GM21381 (cell line): ENCODE measurements at regions not wholly inside any gene's neighbourhood (a gene's known extent, or its start where the extent isn't known, plus 50 kb on each side); places are given as distances from the start of the nearest gene placed in this dataset.

ENCODE experiments used
- ATAC-seq: cut with Tn5 transposase; IDR thresholded peaks from one replicate; pipeline ENCODE4 v1.9.1; 2021; ENCODE audit warnings: mild to moderate bottlenecking, moderate library complexity; ENCODE audit not compliant: unreplicated experiment

GRCh38 chr7:84446991-84447480 is 252.4 kb upstream of the SEMA3A start:
- no peak for ATAC-seq

DNA sequence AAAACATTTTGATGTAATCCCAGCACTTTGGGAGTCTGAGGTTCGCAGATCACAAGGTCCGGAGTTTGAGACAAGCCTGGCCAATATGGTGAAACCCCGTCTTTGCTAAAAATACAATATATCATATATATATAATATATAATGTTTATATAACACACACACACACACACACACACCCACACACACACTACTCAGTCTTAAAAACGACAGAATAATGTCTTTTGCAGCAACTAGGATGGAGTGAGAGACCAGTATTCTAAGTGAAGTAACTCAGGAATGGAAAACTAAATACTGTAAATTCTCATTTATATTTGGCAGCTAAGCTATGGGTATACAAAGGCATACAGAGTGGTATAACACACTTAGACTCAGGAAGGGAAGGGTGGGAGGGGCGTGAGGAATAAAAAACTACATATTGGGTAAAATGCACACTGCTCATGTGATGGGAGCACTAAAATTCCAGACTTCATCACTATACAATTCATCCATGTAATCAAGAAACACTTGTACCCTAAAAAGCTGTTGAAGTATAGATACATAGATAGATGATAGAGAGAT is 231.2 kb upstream of the SEMA3A start:
- no peak for ATAC-seq

- ATAC-seq, result no peak
Measured at GRCh38 chr7:84422790-84423189, 228.2 kb upstream of the SEMA3A start.

DNA sequence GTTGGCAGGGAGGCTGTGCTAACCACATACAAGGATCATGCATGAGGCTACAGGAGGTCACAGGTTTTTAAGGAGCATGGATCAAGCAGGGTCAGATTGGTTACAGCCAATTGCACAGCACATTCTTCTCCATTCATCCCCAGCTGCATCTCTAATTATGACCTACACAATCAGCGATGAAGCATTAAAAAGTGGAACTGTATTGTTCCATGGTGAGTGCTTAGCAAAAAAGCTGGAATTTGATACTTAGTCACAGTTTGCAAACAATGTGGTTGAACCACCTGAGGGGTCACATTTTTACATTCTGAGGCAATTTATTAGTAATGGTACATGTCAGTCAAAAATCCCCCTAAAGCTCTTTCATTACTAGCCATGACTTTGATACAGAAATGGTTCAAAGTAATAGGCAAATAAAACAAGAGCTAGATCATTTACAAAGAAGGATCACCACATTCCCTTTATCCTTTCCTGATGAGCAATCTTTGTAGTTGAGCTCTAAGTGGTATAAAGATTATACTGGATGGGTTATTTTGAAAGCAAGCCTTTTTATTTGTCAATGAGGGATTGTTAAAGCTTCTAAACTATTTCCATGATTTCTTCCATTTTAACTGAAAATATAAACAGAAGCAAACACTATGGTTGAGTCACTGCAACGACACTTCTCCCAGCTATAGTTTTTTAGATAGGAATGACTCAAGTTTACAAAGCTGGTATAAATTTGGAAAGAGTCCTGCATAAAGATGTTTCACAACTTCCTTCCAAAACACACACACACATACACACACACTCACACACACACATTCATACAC is 217.8 kb upstream of the SEMA3A start:
- ATAC-seq, result no peak

DNA sequence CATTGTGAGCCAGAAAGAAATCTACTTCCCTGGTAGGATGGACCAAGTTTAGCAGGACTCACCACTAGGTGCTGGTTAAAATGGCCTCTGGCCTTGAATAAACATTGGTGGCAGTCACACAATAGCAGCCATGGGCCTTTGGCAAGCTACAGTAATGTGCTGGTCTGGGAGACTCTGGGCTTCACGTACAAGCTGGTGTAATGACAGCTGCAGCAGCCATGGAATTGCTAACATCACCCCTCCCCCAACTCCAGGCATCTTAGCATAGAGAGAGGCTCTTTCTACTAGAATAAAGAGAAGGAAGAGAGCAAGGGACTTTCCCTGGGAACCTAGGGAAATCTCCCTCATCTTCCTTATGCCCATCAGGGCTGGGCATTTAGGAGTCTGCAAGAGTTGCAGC is 205.1 kb upstream of the SEMA3A start:
- no peak for ATAC-seq

DNA sequence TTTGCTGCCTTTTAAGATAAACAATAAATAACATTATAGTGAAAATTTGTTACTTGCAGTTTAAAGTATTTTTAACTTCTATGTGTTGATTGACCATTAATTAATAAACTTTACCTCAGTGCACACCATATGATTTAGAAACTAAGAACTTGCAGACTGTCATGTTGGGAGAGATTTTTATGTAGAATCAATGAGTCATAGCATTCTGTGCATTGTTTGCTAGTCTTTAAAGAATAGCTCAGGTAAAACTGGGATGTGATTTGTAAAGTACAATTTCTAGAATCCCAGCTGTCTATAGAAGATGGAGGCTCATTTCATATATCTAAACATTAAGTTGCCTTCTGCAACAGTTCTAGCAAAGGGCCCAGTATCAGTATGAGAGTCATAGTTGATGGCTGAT is 199.6 kb upstream of the SEMA3A start:
- no peak for ATAC-seq

DNA sequence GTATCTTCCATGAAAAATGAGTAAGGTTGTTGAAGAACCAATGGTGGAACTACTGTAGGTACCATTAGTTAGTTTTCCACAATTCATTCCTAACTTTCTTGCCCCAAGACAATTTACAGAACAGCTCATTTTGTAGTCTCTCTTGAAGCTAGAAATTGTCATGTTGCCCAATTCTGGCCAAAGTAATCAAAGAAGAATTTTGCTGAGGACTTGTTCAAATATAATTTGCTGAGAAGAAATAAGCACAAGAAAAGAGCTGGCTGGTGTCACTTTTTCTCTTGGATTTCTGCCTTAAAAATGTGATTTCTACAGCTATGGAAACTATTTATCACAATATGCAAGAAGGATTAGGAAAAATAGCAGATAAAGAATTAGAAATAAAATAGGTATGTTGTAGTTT is 199.2 kb upstream of the SEMA3A start:
- no peak for ATAC-seq

- no peak for ATAC-seq
Measured at GRCh38 chr7:84390845-84391244, 196.3 kb upstream of the SEMA3A start.

- ATAC-seq, result peak; percentile 93
Measured at GRCh38 chr7:84389242-84389641, 194.7 kb upstream of the SEMA3A start.

DNA sequence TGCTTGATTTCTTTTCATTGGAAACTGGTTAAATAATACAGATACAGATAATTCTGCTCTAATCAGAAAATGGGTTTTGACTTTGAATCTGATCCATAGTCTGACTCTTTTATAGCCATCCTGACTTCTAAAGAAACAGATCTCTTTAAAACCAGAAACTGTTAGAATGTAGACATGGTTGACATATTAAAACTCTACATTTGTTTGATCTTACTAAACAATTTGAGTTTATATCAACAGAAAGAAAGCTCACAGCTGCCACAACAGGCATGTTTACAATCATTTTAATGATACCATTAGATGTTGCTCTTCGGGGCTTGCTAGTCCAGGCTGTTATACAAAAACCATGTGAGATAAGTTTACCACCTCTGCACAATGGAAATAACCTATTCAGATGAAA is 193.0 kb upstream of the SEMA3A start:
- no peak for ATAC-seq

DNA sequence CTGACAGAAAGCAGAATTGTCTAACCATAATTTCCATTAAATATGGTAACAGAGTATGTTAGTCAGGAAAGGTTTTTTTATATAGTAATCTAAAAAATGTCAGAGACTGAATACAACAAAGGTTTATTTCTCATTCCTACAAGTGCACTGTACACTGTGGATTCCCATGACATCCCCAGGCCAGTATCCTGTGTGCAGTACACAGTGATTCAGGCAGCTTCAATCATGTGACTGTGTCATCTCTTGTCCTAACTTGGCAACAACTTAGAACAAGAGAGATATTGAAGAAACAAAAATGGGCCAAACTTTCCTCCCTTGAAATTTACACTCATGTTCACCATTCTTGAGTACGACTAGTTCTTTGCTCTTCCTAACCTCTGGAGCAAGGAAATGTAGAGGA is 189.8 kb upstream of the SEMA3A start:
- ATAC-seq, result no peak

DNA sequence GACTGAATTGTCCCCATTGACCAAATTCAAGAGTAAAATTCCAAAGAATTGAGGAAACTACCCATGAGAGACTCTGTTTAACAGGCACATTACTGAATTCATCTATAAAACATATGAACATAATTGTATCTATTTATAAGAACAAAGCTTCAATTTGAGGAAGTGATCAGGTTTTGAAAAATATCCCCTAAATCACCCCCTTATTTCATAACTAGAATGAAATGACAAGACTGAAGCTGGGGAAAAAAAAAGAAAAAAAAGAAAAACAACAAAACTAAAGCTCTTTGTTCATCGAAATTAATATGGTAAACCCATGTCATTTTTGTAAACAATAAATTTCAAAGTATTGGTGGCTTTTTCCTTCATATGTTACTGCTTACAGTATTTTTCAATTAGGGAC is 184.9 kb upstream of the SEMA3A start:
- no peak for ATAC-seq

DNA sequence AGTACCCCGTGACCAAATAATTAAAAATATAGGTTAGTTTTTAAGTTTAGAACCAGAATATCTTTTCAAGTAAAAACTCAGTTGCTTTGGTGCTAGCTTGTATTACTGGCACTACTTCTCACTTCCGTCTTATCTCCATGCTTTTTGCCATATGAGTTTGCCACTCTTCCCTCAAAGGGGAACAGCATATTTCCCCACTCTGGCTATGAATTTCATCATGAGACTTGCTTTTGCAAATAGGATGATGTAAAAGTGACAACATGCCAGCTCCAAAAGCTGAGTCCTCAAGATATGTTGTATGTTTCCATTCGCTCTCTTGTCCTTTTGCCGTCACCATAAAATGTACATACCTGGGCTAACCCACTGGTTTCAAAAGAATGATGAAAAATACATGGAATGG is 178.1 kb upstream of the SEMA3A start:
- ATAC-seq, result no peak

DNA sequence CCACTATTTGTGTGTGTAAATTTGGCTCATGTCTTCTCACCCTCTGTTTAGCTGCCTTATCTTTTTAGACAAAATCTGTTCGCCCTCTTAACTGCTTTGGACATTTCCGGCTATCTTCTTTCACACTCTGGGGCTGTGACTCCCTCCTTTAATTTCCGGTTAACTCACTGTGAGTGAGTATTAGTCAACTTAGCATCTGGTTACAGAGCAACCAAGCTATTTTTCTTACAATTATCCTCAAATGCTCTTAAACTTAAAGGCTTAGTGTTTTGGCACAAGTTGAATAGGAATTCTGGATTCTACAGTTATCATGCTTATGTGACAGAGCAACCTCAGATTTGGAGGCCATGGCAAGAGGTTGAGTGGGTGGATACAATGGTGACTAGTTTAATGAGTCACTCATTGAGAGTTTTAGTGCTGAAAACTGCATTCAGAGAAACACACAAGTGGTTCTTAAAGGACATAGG is 177.6 kb upstream of the SEMA3A start:
- no peak for ATAC-seq

DNA sequence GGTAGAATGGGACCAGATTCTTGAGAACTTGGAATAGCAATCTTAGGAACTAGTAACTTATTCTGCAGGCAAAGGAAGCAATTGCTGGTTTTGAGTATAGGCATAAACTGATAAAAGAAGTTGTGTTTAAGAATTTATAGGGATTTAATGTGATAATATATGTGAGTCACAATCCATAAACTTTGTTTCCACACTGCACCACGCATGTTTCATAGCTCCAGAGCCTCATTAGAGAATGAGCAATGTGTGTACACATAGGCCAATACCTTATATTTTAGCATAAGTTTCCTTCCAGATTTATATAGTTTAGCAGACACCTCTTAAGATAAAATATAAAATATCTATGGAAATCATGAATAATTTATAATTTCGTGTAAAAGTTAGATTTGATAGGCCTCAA is 175.5 kb upstream of the SEMA3A start:
- no peak for ATAC-seq

DNA sequence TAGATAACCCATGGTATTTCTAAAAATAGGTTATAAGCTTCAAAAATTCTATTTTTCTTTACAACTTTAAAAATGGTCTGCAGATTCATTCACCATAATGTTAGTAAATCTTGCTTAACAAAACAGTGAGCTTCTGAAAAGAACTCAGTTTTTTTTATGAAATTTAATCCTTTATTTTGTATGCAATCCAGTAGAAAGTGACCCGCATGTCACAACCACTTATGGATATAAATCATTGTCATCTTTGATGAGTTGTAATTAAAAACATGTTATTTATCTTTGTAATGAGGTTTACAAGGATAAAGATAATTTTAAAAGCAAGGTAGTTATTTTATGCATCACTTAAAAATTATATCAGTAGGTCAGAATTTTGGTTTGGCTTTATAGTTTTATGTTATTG is 173.5 kb upstream of the SEMA3A start:
- ATAC-seq, result no peak

- ATAC-seq, result no peak
Measured at GRCh38 chr7:84364708-84365107, 170.1 kb upstream of the SEMA3A start.

DNA sequence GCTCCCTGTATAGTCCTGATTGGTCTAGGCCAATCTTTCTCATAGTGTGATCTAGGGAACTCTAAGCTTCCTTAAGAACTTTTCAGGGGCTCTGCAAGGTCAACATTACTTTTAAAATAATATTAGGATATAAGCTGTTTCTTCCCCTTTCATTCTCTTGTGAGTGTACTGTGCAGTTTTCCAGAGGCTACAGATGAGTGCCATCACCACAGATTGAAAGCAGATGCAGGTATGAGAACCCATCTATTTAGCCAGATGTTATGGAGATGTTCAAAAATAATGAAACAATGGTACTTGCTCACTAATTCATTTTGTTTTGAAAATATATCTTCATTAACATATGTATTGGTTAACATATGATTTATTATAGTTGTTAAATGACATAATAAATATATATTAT is 169.2 kb upstream of the SEMA3A start:
- no peak for ATAC-seq

DNA sequence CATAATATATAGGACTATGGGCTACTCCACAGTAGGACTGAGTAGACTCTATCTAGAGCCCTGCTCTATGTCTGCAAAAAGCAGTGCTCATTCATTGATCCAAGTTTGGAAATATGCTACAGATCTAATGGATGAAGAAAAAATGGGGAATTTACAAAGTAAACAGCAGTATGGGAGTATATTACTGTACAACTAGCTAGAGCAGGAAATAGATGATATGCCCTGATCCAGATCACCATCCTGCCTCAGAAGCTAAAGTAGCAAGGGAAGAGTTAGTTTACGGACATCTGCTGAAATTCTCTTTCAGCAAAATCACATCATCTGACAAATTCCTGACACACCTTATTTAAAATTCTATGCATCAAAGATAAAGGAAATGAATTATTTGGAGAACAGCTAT is 168.2 kb upstream of the SEMA3A start:
- no peak for ATAC-seq

DNA sequence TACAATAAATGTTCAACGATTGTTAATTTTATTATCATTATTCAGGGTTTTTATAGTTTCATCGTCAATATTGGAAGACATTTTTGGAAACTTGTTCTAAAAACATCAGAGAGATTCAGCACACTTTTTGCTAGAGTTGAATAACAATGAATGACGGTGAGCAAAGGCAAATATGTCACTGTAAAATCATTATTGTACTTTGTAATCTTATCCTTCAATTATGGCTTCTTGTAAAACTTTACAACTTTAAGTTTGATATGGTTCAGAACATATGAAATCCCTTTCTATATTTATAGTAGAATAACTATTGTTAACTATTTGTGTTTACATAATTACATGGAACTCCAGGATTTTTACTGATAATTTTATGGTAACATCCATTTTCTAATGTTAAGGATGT is 167.8 kb upstream of the SEMA3A start:
- ATAC-seq, result no peak

DNA sequence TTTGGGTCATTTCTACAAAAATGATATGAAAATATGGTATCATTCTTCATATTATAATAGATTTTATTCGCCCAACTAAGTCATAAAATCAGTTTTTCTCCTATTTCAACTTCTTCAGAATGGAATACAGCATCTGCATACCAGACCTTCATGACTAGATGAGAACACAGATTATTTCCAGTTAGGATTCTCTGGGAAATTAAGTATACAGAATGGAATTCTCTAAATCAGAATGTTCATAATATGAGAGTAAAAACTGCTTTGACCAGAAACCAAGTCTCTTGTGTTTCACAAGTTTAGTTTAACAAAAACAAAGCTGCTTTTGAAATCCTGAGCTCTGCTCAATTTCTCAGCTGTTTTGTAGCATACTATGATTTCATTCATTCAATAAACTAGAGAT is 160.3 kb upstream of the SEMA3A start:
- ATAC-seq, result no peak

- no peak for ATAC-seq
Measured at GRCh38 chr7:84354030-84354429, 159.4 kb upstream of the SEMA3A start.

- no peak for ATAC-seq
Measured at GRCh38 chr7:84339306-84339705, 144.7 kb upstream of the SEMA3A start.
